ENCODE measurements at regions not wholly inside any gene's neighbourhood (a gene's known extent, or its start where the extent isn't known, plus 50 kb on each side); places are given as distances from the start of the nearest gene placed in this dataset.

DNA sequence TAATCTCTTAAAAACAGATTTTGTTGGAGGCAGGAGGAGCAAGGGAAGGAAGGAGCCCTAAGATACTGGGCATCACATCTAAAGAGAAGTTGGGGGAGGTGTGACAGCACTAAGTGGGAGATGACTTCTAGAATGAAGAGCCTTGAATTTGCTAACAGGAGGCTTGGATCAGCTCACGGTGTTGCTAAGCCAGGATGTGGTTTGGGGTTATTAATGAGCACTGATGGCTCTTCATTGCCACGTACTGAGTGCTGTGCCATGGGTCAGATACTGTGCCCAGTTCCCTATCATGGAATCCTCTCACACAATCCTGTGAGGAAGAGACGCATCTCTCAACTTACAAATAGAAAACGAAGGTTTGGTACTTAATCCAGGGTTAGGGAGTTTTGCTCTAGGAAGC, 78.5 kb downstream of the C7orf25 start:
- Histone ChIP-seq H3K27ac (ENCODE audit: low read length) (no peak overlapping the region), H3K27me3 (ENCODE audit: control insufficient read depth, insufficient read depth, low read length) (peaks cover 4% of the 10 kb centered on the region), H3K9me3 (ENCODE audit: control insufficient read depth, insufficient read depth, low read depth, low read length) (no peaks in the 10 kb centered on the region), H3K36me3 (ENCODE audit: control insufficient read depth, insufficient read depth, low read length) (no peaks in the 10 kb centered on the region), H3K4me1 (ENCODE audit: control insufficient read depth, insufficient read depth, low read length) (no peaks in the 10 kb centered on the region), H3K4me3 (ENCODE audit: low read depth in 2 of 2, low read length in 2 of 2) (no peak overlapping the region)
- TF ChIP-seq TCF7L2 (IDR thresholded peaks at IDR 0.05; ENCODE audit: low read depth, low read length) (no peak), SIN3A (IDR thresholded peaks at IDR 0.05; ENCODE audit: borderline replicate concordance, insufficient read depth, low read depth, low read length) (no peak), POLR2AphosphoS5 (IDR thresholded peaks at IDR 0.05; ENCODE audit: low read depth, low read length) (no peak)
- TF ChIP-seq, protein P1, sequence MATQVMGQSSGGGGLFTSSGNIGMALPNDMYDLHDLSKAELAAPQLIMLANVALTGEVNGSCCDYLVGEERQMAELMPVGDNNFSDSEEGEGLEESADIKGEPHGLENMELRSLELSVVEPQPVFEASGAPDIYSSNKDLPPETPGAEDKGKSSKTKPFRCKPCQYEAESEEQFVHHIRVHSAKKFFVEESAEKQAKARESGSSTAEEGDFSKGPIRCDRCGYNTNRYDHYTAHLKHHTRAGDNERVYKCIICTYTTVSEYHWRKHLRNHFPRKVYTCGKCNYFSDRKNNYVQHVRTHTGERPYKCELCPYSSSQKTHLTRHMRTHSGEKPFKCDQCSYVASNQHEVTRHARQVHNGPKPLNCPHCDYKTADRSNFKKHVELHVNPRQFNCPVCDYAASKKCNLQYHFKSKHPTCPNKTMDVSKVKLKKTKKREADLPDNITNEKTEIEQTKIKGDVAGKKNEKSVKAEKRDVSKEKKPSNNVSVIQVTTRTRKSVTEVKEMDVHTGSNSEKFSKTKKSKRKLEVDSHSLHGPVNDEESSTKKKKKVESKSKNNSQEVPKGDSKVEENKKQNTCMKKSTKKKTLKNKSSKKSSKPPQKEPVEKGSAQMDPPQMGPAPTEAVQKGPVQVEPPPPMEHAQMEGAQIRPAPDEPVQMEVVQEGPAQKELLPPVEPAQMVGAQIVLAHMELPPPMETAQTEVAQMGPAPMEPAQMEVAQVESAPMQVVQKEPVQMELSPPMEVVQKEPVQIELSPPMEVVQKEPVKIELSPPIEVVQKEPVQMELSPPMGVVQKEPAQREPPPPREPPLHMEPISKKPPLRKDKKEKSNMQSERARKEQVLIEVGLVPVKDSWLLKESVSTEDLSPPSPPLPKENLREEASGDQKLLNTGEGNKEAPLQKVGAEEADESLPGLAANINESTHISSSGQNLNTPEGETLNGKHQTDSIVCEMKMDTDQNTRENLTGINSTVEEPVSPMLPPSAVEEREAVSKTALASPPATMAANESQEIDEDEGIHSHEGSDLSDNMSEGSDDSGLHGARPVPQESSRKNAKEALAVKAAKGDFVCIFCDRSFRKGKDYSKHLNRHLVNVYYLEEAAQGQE (IDR thresholded peaks at IDR 0.05; ENCODE audit: insufficient read depth in 1 of 2, low read depth in 2 of 2, low read length in 1 of 2): no peak
- TF ChIP-seq, protein P2, sequence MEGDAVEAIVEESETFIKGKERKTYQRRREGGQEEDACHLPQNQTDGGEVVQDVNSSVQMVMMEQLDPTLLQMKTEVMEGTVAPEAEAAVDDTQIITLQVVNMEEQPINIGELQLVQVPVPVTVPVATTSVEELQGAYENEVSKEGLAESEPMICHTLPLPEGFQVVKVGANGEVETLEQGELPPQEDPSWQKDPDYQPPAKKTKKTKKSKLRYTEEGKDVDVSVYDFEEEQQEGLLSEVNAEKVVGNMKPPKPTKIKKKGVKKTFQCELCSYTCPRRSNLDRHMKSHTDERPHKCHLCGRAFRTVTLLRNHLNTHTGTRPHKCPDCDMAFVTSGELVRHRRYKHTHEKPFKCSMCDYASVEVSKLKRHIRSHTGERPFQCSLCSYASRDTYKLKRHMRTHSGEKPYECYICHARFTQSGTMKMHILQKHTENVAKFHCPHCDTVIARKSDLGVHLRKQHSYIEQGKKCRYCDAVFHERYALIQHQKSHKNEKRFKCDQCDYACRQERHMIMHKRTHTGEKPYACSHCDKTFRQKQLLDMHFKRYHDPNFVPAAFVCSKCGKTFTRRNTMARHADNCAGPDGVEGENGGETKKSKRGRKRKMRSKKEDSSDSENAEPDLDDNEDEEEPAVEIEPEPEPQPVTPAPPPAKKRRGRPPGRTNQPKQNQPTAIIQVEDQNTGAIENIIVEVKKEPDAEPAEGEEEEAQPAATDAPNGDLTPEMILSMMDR (IDR thresholded peaks at IDR 0.05): no peak
- ATAC-seq (no peak), DNase-seq (ENCODE audit: low read depth, low spot score) (no peak)
- CTCF ChIA-PET: no interaction called here
- in situ Hi-C loops (cut with HindIII; ENCODE audit: low pct_unique_long_range_greater_than_20kb, low sequenced_read_pairs) (no loop called here), intact Hi-C loops (cut with micrococcal nuclease; ENCODE audit: unreplicated experiment) (loop anchor here (10.0 kb wide), 1 partner anchor 559 kb away; no protein-coding TSS in a partner anchor)
- POLR2A ChIA-PET: no interaction called here
- BruUV-seq (replicated peaks): no TSS peak

DNA sequence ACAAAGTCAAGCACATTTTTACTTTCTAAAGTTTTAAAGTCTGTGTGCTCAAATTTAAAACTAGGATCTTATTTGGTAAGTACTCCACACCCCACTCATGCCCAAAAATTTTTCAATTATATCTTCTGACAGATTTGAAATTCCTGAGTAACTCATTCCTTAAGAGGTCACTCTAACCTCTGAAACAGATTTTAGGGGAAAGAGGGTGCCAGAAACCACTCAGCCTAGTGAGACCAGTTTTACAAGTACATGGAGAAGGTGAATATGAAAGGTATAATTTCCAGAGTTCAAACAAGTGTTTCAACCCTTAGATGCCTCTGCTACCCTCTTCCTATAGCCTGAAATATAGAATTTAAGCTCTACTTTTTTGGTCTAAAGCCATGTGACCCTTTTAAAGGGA, 79.2 kb downstream of the C7orf25 start:
- CTCF ChIA-PET: no interaction called here
- no TSS peak for BruUV-seq (replicated peaks)
- POLR2A ChIA-PET: no interaction called here
- H3K9me3 ChIP-seq (ENCODE audit: control insufficient read depth, insufficient read depth, low read depth, low read length): no peaks in the 10 kb centered on the region
- H3K27me3 ChIP-seq (ENCODE audit: control insufficient read depth, insufficient read depth, low read length): peaks cover 4% of the 10 kb centered on the region
- ATAC-seq (no peak), DNase-seq (ENCODE audit: low read depth, low spot score) (no peak)
- TF ChIP-seq, protein P1 (IDR thresholded peaks at IDR 0.05; ENCODE audit: insufficient read depth in 1 of 2, low read depth in 2 of 2, low read length in 1 of 2): no peak
- TF ChIP-seq, protein P2 (IDR thresholded peaks at IDR 0.05): no peak
- TF ChIP-seq SIN3A (IDR thresholded peaks at IDR 0.05; ENCODE audit: borderline replicate concordance, insufficient read depth, low read depth, low read length) (no peak), TCF7L2 (IDR thresholded peaks at IDR 0.05; ENCODE audit: low read depth, low read length) (no peak), POLR2AphosphoS5 (IDR thresholded peaks at IDR 0.05; ENCODE audit: low read depth, low read length) (no peak)
- in situ Hi-C loops (cut with HindIII; ENCODE audit: low pct_unique_long_range_greater_than_20kb, low sequenced_read_pairs) (no loop called here), intact Hi-C loops (cut with micrococcal nuclease; ENCODE audit: unreplicated experiment) (loop anchor here (10.0 kb wide), 1 partner anchor 558 kb away; no protein-coding TSS in a partner anchor)
- no peak overlapping the region for H3K27ac ChIP-seq (ENCODE audit: low read length)
- no peaks in the 10 kb centered on the region for H3K4me1 ChIP-seq (ENCODE audit: control insufficient read depth, insufficient read depth, low read length)
- H3K4me3 ChIP-seq (ENCODE audit: low read depth in 2 of 2, low read length in 2 of 2): no peak overlapping the region
- no peaks in the 10 kb centered on the region for H3K36me3 ChIP-seq (ENCODE audit: control insufficient read depth, insufficient read depth, low read length)
